Glomerular visceral epithelial cell (primary cell): ENCODE measurements at regions not wholly inside any gene's neighbourhood (a gene's known extent, or its start where the extent isn't known, plus 50 kb on each side); places are given as distances from the start of the nearest gene placed in this dataset.
"Not testable (repeated sequence)": the region's sequence is repeated elsewhere in the genome, so short reads cannot be mapped to it uniquely, and the experiment has no call there.

ENCODE experiments used
- DNase-seq: peaks from one replicate; pipeline ENCODE4 v3.0.0-alpha.2; 2016; ENCODE audit errors: extremely low spot score

DNA sequence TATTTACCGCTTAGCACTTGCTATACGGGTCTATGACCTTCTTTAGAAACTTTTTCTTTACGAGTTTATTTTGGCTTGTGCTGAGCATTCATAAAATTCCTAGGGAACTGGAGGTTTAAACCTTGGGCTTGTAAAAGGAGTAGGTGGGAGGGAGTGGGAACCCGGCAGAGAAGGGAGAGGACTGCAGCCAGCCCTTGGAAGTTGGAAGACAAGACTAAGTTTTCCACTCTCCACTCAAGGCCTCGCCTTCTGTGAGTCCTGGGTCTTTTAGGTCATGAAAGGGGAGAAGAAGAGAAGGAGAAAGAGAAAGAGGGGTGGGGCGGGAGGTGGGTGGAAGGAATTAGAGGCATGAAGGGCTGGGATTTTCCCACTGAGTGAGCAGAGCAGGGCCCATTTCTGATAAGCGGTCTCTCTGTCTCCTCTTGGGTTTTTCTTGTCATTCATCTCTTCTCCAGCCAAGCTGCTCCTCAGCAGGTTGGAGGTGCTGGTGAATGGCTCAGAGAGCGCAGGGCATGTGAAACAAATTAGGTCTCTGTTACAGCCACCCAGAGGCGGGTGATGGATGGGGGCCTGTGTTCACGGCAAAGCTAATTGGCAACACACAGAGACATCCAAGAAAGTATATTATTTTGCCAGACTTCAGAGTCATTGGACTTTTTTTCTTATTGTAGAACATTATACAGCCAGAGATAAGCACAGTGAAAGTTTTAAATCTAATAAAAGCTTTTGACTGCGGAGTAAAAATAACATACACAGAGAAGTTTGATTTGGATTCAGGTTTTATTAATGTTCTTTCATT, 247.3 kb downstream of the FOXD2 start:
- DNase-seq, result no peak

DNA sequence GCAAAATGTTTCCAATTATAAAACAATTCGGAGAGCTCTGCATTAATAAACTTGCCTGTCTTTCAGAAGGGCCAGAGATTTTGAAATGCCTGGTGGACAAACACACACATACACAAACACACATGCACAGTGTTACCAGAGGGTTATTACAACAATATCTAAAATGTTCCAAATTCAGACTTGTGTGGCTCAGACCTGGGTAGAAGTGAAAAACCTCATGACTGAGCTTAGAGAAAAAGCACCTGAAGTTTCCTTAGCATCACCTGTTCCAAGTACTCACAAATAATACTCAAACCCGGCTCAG, 247.9 kb downstream of the FOXD2 start:
- no peak for DNase-seq

DNA sequence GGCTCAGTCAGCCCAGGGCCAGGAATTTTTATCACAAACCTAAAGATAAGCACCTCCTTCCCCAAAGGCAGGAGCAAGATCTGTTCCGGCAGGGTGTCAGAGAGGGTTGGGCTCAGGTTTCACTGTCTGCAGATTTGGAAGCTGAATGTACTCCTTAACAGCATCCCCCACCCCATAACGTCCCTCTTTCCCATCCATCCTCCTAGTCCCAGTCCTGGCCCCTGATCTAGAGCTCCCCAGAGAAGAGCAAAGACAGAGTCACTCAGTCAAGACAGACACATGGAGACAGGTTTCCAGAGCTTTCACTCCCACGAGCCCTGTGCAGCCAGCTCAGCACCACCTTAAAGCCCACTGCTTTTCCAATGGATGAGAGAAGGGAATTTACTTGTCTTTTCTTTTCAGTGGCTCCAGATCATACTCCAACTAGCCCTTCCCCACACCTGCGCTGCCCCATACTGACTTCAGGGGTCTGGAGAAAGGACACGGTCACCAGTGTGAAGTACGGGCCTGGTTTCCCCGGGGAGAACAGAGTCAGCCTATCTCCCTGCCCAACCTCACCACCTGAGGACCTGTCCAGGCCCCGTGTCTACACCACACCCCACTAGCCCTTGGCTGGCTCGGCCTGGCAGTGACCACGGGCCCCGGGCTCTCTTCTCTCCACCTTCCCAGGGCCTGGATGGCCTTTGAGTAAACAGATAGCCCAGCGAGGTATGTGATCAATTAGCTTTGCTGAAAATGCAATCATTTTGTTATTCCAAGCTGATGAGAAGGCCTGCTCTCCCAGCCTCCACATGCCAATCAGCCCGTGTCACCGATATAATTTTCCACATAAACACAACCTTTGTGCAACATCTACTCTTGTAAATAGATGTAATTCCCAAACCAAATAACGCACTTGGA, 249.1 kb downstream of the FOXD2 start:
- no peak for DNase-seq

GRCh38 chr1:47687631-47688460, 250.0 kb downstream of the FOXD2 start:
- DNase-seq, result no peak

- DNase-seq, result no peak
Observed at GRCh38 chr1:47688461-47689296, 250.8 kb downstream of the FOXD2 start.

DNA sequence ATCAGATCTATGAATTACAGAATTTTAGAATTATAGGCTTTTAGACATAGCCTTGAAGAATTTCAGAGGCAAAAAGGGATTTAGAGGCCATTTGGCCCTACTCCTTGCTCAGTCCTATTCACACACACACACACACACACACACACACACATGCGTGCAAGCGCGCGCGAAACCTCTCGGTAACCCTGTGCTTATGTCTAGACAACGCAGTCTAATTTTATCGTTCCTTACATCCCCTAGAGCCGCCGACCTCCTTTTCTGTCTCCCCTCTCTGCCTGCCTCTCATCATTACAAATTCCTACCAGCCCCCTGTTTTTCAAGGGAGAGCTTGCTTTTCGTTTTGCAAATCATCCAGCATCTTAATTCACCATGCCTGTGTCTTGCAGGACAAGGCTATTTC, 252.1 kb downstream of the FOXD2 start:
- no peak for DNase-seq

DNA sequence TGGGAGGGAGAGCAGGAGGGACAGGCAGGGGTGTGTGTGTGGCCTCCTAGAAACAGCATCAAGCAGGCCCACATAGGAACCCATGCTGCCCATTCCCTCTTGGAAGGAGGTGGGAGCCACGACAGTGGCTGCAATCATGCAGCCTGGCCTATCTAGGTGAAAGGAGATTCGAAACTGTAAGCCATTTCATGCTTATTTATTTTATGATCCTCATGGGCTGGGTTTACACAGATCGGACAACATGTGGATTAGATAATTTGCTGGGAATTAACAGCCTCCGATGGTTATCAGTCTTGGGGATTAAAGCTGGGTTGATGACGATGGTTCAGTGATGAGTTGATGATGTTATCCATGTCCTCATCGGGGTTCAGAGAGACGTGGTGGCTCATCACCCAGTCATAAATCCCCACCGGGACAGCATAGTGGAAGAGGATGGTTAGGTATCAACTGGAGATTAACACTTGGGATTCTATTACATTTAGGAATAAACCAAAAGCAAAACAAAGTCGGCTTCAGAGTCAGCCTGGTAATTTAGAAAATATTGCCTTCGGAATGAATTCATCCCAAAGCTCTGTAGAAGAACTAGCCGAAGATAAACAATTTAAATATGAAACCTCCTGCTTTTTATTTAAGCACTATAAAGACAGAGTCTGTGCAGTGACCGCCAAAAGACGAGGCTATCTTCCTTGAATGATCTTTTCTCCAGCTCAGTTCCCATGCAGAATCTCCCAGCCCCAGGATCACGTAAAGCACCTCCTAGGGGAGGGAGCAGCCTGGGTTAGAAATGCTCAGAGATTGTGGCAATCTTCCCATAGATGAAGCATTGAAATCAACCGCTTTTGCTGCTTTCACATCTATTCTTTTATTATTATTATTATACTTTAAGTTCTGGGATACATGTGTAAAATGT, 252.8 kb downstream of the FOXD2 start:
- DNase-seq, result no peak

GRCh38 chr1:47691293-47691692, 253.4 kb downstream of the FOXD2 start:
- not testable (repeated sequence) for DNase-seq

- no peak for DNase-seq
Observed at GRCh38 chr1:47692196-47692595, 254.4 kb downstream of the FOXD2 start.

GRCh38 chr1:47693115-47693514, 255.3 kb downstream of the FOXD2 start:
- DNase-seq, result no peak

DNA sequence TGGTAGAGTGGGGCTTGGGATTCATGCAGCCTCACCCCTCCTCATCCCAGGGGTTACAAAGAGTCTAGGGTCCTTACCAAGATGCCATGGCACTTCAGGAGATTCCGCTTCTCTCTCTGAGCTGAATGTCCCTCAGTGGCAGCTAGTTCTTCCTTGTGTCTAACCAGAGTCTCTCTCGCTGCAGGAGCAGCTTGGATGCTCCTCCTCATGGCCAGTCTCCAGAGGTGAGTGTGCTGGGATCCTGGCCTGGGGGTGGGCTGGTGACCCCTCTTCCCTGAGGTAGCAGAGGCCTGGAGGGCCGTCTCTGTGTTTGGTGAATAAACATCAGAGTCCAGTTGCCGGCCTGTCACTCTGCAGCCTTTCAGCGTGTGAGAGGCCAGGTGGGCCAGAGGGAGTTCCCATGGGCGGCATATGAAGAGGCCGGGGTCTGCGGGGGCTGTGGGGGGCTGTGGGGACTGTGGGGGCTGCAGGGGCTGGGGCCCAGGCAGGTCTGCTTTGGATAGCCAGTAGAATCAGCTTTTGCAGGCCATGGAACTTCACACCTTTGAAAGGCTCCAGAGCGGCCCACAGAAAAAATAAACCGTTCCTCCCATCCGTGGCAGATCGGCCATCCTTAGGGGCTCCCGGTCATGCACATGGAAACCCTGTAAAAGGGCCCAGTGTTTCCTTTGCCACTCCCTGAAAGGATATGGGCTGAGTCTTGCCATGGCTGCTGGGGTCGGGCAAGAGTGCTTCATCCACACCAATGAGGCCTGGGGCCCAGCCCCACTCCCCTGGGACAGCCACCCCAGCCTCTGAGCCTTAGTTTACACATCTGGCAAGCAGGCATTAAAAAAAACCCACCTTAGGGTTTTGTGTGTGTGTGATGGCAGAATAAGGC, 256.4 kb downstream of the FOXD2 start:
- DNase-seq, result no peak

DNA sequence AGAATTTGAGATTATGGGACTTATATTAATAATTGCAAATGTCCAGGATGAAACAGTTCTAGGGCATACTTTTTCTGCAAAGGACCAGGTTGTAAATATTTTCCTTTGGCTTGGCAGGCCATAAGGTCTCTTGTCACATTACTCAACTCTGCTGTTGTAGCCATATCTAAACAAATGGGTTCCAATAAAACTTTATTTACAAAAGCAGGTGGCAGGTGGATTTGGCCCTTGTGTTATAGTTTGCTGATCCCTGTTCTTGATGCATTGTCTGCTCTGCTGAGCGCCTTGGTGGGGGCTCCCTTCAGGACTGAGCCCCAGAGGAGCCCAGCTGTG, 258.5 kb downstream of the FOXD2 start:
- DNase-seq, result no peak

DNA sequence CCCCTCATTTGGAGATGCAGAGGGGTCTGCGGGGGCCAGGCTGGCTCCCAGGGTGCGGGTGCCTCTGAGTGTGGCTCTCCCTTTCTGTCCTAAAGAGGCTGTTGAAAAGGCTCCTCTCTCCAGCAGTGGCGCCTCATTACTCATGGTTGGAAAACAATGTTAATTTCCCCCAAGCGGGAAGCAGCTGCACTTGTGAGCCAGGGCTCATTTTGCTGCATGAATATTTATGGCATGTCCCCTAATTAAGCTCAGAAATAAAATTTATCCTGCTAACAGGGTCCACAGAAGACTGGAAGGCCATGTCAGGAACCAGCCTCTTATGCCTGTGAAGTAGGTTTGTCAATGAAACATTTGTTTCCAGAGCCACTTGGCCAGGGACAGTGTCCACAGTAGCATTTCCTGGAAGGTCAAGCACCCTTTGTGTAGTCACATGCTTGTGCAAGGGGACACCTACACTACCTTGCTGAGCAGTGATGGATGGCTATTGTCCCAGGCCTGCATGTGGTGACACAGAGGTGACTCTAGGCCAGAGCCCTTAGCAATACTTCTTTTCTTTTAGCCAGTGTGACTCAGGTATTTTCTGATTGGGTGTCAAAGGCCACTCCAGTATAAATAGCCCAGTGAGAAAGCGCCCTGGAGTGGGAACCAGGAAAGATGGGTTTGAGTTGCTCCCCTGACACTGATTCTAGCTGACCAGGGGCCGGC, 259.0 kb downstream of the FOXD2 start:
- no peak for DNase-seq

DNA sequence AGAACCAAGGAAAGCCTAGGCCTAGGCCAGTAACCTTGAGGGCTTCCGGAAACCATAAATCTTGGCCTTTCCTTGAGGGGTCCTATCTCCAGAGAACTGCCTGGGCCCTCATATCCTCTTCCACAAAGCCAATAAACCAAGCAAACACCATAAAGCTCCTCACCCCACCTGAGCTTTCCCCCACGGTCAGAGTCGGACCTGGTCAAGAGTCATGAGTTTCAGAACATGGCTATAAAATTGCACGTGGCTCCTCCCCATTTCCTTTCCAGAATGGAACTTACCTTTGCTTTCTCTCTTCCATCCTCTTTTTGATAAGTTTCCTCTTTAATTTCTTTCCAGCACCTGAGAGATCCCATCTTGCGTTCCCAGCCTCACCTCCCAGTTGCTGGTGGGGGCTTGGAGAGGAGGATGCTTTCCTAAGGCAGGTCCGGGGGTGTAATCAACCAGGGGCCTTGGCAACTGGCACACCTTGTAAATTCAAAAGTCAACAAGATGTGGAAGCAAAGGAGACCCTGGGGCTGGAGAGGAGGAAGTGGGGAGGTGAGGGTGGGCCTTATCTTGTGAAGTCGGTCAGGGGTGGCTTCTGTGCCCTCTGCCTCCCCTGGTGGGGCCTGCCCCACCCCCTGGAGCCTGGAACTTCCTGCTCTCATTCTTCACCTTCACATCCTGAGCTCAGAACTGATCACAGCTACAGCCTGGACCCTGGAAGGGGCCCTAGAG, 259.9 kb downstream of the FOXD2 start:
- DNase-seq, result no peak

- no peak for DNase-seq
Observed at GRCh38 chr1:47699492-47700235, 261.8 kb downstream of the FOXD2 start.

- no peak for DNase-seq
Observed at GRCh38 chr1:47701283-47701682, 263.4 kb downstream of the FOXD2 start.

DNA sequence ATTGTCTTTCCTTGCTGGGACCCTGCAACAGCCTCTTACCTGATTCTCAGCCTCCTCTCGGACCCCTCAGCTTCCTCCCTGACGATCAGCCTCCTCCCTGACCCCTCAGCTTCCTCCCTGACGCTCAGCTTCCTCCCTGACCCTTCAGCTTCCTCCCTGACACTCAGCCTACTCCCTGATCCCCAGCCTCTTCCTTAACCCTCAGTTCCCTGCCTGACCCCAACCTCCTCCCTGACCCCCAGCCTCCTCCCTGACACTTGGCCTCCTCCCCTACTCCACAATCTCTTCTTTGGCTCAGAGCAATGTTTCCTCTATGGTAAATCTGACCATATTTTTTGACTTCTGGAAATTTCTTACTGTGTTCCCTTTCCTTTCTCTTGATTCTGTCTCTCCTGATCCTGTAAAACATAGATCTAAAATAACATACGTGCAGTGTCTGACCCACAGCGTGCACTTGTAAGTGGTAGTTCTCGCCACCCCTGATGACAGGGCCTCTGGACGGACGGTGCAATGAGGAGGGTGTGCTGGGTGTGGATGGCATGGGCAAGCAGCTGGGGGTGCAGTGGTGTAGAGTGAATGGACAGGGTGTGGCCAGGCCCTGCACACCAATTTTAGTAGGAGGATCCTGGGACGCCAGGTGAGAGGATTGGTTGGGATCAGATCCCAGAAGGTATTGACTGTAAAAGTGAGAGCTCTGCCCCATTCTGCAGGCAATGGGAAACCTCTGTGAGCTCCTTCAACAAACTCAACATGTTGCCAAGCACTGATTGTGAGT, 264.1 kb downstream of the FOXD2 start:
- no peak for DNase-seq
